ENCODE measurements at regions not wholly inside any gene's neighbourhood (a gene's known extent, or its start where the extent isn't known, plus 50 kb on each side); places are given as distances from the start of the nearest gene placed in this dataset.
A peak's percentile ranks its signal among the peaks of the same experiment; 100 is the strongest.

GRCh38 chr20:52614051-52614863 is 357.9 kb upstream of the TSHZ2 start:
- Histone ChIP-seq H3K9me3 (no peaks in the 10 kb centered on the region), H3K4me1 (no peaks in the 10 kb centered on the region), H3K27ac (no peak overlapping the region), H3K27me3 (no peaks in the 10 kb centered on the region), H3K36me3 (no peaks in the 10 kb centered on the region), H3K4me3 (no peak overlapping the region)
- intact Hi-C loops (cut with DNase I; ENCODE audit: low total_unique reads), result no loop called here
- TF ChIP-seq CTCF (IDR thresholded peaks at IDR 0.05), result no peak
- DNase-seq, result no peak

- Histone ChIP-seq H3K27me3 (no peaks in the 10 kb centered on the region), H3K9me3 (no peaks in the 10 kb centered on the region), H3K4me1 (no peaks in the 10 kb centered on the region), H3K4me3 (no peak overlapping the region), H3K36me3 (no peaks in the 10 kb centered on the region), H3K27ac (no peak overlapping the region)
- no peak for DNase-seq
- intact Hi-C loops (cut with DNase I; ENCODE audit: low total_unique reads), result no loop called here
- no peak for TF ChIP-seq CTCF (IDR thresholded peaks at IDR 0.05)
Measured at GRCh38 chr20:52612046-52612632, 360.0 kb upstream of the TSHZ2 start.

- DNase-seq, result no peak
- Histone ChIP-seq H3K36me3 (no peaks in the 10 kb centered on the region), H3K27ac (no peak overlapping the region), H3K9me3 (no peaks in the 10 kb centered on the region), H3K27me3 (no peaks in the 10 kb centered on the region), H3K4me1 (no peaks in the 10 kb centered on the region), H3K4me3 (no peak overlapping the region)
- TF ChIP-seq CTCF (IDR thresholded peaks at IDR 0.05), result no peak
- intact Hi-C loops (cut with DNase I; ENCODE audit: low total_unique reads), result no loop called here
Measured at GRCh38 chr20:52610749-52611148, 361.4 kb upstream of the TSHZ2 start.

GRCh38 chr20:52601295-52601971 is 370.7 kb upstream of the TSHZ2 start:
- DNase-seq, result peak in 1 of 2 donors; percentile 64
- intact Hi-C loops (cut with DNase I; ENCODE audit: low total_unique reads), result no loop called here
- no peaks in the 10 kb centered on the region for H3K9me3 ChIP-seq
- no peak for TF ChIP-seq CTCF (IDR thresholded peaks at IDR 0.05)
- no peak overlapping the region for H3K4me3 ChIP-seq
- no peaks in the 10 kb centered on the region for H3K27me3 ChIP-seq
- no peaks in the 10 kb centered on the region for H3K36me3 ChIP-seq
- no peak overlapping the region for H3K27ac ChIP-seq
- H3K4me1 ChIP-seq, result no peaks in the 10 kb centered on the region

- intact Hi-C loops (cut with DNase I; ENCODE audit: low total_unique reads), result no loop called here
- no peak overlapping the region for H3K27ac ChIP-seq
- no peak for DNase-seq
- H3K36me3 ChIP-seq, result no peaks in the 10 kb centered on the region
- H3K27me3 ChIP-seq, result no peaks in the 10 kb centered on the region
- no peaks in the 10 kb centered on the region for H3K9me3 ChIP-seq
- no peak for TF ChIP-seq CTCF (IDR thresholded peaks at IDR 0.05)
- no peak overlapping the region for H3K4me3 ChIP-seq
- no peaks in the 10 kb centered on the region for H3K4me1 ChIP-seq
Measured at GRCh38 chr20:52596256-52596655, 375.9 kb upstream of the TSHZ2 start.

Data from tibial artery (tissue), 4 donors.